ENCODE measurements at regions not wholly inside any gene's neighbourhood (a gene's known extent, or its start where the extent isn't known, plus 50 kb on each side); places are given as distances from the start of the nearest gene placed in this dataset.

- TF ChIP-seq POLR2A (IDR thresholded peaks at IDR 0.05) (no peak), CTCF (IDR thresholded peaks at IDR 0.05) (no peak)
These were observed 214.1 kb downstream of the NECTIN3 start for GRCh38 chr3:111285694-111286093.

Measured in prostate gland (tissue), 2 donors.